SH-SY5Y (cell line): ENCODE measurements at regions not wholly inside any gene's neighbourhood (a gene's known extent, or its start where the extent isn't known, plus 50 kb on each side); places are given as distances from the start of the nearest gene placed in this dataset.

Experiments used
- GATA2 ChIP-seq: IDR thresholded peaks from 2 replicates; pipeline ENCODE4 v1.6.1; 2011; ENCODE audit warnings: mild to moderate bottlenecking, low read depth, low read length
- GATA3 ChIP-seq: IDR thresholded peaks from 2 replicates; pipeline ENCODE4 v1.6.1; 2011; ENCODE audit warnings: low read depth, mild to moderate bottlenecking, low read length, moderate library complexity

DNA sequence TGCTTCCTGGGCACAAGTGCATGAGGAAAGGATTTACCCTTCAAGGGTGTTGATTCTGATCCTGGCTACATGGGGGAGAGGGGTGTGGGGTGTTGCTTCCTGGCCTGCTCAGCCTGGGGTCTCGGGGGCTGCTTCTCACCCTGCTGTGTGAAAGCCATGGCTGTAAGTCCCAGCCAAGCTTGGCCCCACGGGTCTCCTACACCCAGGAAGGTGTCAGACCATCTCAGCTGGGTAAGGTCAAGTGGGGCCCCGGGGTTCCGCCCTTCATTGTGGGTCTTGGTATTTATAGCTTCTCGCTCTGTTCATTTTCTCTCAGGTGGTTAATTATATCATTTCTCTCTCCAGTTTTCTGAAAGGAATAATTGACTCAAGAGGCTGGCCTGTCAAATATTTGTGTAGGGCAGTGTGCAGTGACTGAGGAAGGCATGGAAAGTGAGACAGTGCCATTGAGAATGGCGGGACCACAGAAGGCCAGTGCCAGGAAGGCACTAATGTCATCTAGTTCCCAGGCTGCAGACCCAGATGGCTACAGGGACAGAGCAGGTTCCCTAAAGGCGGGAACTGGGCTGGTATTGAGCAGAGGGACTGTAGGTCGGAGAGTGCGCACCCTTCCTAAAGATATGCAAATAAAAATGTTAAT, 126.0 kb downstream of the FOXD1 start:
- TF ChIP-seq GATA2 (no peak), GATA3 (no peak)
